CD4-positive, alpha-beta T cell treated with Interleukin-17A for 1 hour (primary cell): ENCODE measurements at regions not wholly inside any gene's neighbourhood (a gene's known extent, or its start where the extent isn't known, plus 50 kb on each side); places are given as distances from the start of the nearest gene placed in this dataset.

Source experiments
- DNase-seq: peaks from one replicate; pipeline ENCODE4 v3.0.0-alpha.2; 2020

DNA sequence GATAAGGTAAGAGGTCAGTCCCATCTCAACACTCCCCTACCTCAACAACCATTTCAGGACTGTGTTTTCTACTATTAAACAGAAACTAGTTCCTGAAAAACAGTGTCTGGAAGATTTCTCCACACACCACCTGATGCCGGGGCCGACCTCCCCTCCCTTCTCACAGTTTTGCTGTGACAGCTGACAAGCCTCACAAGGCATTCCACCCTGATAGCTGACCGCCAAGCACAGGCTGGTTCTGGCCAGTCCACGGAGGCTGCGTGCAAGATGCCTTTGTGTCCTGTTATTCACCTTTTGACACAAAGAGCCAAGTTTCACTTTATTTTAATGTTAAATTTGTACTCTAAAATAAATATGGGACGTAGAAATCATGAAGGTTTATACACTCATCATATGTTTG is 758.6 kb downstream of the PDHA2 start:
- DNase-seq, result no peak

DNA sequence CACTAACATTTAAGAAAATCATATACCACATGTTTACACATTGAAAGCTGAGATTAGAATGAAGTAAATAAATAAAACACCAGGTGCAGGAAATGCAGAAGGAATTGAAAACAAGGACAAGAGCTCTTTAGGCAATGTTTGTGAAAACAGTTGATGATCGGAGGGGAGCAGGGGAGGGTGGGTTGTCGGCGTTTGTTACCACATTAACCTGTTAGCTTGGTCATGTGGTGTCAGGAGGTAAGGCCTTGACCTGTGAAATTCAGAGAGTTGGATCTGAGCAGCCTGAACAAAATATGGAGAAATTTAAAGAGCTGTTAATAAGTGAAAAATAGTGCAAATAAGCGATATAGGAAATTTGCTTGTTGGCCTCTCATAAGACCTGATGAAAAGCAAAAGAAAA is 759.9 kb downstream of the PDHA2 start:
- DNase-seq, result no peak

- DNase-seq, result no peak
These were observed 762.8 kb downstream of the PDHA2 start for GRCh38 chr4:96602661-96603060.

DNA sequence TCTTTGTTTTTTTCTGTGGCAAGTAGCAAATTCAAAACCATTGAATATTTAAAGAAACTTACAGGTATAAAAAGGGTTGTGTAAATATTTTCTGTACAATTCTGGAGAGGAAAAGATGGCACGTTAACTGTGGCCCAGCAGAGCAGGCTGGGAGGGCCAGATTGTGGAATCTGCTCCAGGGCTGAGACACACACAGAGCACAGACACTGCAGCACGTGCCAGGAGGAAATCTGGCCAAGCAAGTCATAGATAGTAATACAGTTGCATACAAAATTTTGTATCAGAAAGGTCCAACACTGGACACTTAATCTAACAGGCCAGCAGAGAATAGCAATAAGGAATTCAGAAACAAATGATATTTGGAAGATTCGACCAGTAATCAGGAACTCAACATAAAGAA is 763.7 kb downstream of the PDHA2 start:
- DNase-seq, result no peak

- no peak for DNase-seq
These were observed 766.6 kb downstream of the PDHA2 start for GRCh38 chr4:96606451-96606850.

- DNase-seq, result no peak
These were observed 786.1 kb downstream of the PDHA2 start for GRCh38 chr4:96626023-96626422.

DNA sequence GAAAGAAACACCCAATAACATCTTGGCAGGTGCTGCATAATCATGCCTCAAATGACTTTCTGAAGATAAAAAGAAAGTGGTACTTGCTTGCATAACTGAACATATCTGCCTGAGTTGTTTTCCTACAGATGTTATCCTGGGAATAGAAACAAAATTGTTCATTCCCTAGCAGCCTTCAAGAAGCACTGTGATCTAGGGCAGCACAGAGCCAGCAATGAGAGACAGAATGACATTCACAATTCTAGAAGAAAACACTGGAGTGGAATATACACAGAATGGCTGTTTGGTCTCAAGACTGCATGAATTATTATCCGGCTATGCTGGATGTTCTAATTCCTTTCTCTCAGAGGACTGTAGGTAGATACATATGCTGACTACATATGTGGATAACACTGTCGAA is 790.9 kb downstream of the PDHA2 start:
- DNase-seq, result no peak

GRCh38 chr4:96637971-96638412 is 798.1 kb downstream of the PDHA2 start:
- no peak for DNase-seq

- DNase-seq, result no peak
These were observed 800.0 kb downstream of the PDHA2 start for GRCh38 chr4:96639932-96640331.

GRCh38 chr4:96642490-96642889 is 802.6 kb downstream of the PDHA2 start:
- DNase-seq, result no peak

DNA sequence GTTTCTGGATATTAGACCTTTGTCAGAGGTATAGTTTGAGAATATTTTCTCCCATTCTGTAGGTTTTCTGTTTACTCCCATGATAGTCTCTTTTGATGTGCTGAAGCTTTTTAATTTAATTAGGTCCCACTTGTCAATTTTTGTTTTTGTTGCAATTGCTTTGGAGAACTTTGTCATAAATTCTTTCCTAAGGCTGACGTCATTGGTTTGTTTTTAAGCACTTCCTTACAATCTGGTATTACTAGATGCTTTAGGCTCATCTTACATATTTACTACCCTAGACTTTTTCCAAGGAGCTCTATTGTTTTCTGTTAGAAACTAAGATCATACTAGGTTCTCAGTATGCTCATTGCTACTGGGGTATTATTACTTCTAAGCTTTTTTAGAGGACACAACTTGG is 806.3 kb downstream of the PDHA2 start:
- DNase-seq, result no peak

- no peak for DNase-seq
These were observed 809.6 kb downstream of the PDHA2 start for GRCh38 chr4:96649536-96649935.

GRCh38 chr4:96652158-96652557 is 812.3 kb downstream of the PDHA2 start:
- DNase-seq, result no peak

DNA sequence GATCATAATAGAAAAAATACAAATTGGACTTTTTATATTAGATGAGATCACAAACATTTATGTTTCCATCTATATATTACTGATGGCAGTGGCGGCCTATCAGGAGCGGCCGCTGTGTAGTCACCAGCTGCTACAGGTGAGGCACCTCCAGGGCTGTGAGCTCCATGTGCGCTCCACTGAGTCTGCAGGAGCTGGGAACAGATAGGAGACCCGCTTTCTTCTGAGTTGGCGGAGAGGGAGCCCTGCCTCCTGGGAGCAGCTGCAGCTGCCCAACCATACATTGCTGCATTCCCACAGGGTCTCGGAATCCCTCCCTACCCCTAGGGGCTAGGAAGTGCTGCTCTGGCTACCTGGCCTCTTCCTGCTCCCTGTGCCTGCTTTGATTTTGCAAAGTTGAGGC is 812.9 kb downstream of the PDHA2 start:
- no peak for DNase-seq

DNA sequence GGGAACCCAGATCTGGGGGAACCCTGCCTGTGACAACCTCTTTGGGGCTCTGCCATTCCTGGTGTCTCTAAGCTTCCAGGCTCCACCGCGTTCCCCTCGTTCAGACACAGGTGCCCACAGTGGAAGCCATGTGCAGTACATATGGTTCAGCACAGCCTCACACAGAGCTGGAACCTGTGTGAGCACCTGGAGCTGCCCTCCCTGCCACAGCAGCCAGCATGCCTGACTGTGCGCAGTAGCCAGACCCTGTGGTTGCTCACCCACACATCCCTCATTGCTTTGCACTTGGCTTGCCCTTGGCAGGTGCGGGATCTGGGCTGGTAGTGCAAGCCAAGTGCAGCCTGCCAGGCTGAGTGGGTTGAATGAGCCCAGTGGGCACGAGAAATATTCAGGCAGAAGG is 814.2 kb downstream of the PDHA2 start:
- no peak for DNase-seq

DNA sequence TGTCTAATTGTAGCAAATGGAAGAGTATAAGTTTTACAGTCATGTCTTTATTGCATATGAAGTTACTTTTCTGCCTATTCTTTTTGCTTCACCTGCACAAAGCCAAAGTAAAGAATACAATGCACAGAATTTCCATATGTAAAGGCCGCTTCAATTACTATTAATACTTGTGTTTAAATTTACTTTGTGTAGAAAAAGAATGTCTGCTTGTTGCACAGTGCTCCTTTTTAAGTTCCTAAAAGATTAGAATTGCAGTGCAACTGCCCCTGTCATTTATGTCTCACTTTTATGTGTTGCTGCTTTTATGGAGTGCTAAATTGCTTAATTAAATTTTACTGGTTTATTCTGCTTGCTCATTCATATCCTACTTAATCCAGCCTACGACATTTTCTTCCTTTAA is 830.5 kb downstream of the PDHA2 start:
- DNase-seq, result no peak

GRCh38 chr4:96675416-96675815 is 835.5 kb downstream of the PDHA2 start:
- no peak for DNase-seq

DNA sequence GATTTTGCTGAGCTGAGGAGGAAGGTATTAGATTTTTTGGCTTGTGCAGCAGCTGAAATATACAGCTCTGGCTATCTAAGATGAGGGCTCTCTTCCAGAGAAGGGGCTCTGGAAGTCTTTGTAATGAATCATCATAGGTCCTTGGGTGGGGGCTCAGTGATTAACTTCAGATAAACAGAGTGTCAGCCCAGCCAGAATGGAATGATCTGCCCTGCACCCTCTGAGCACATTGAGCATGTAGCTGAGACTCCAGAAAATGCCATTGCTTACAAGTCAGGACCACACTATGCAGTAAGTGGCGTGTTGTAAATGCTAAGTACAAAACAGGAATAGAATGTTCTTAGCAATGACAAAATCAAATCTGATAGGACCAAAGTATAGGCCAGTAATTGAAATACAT is 836.0 kb downstream of the PDHA2 start:
- no peak for DNase-seq

GRCh38 chr4:96676754-96677435 is 837.0 kb downstream of the PDHA2 start:
- DNase-seq, result no peak

DNA sequence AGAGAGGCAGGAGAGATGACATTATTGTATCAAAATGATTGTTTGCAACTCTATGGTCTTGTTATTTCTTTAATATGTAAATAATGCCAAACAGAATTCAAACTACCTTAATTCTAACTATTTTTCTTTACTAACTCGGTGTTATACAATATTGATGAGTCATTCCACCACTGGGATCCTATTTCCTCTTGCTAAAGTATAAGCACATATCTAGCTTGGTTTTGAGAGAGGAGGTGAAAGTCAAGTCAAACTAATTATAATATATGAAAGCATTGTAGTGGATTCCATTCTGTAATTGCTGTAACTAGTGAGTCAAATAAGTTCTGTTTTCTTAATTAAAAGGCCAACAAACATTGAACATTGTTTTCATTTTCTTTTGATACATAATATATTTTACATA is 837.6 kb downstream of the PDHA2 start:
- DNase-seq, result no peak

- no peak for DNase-seq
These were observed 841.3 kb downstream of the PDHA2 start for GRCh38 chr4:96681218-96681617.

GRCh38 chr4:96685691-96686090 is 845.8 kb downstream of the PDHA2 start:
- no peak for DNase-seq

GRCh38 chr4:96691521-96691920 is 851.6 kb downstream of the PDHA2 start:
- DNase-seq, result no peak

- no peak for DNase-seq
These were observed 858.9 kb downstream of the PDHA2 start for GRCh38 chr4:96698831-96699230.

DNA sequence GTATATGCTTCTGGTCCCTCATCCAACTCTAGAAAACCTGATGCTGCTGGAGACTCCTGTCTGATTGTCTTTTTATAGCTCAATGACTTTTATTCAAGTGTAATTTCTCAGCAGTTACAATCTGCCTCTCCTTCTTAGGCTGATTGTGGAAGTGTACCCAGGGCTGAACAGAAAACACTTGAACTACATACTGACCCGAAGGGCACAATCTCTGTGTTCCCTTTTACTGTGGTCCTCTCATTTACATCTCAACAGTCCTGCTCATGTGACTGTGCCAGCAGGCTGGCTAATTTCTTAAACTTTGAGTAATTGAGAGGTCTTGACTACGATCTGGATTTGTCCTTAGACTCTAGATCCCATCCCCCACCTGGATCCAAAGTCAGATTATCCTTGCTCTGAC is 863.4 kb downstream of the PDHA2 start:
- no peak for DNase-seq

DNA sequence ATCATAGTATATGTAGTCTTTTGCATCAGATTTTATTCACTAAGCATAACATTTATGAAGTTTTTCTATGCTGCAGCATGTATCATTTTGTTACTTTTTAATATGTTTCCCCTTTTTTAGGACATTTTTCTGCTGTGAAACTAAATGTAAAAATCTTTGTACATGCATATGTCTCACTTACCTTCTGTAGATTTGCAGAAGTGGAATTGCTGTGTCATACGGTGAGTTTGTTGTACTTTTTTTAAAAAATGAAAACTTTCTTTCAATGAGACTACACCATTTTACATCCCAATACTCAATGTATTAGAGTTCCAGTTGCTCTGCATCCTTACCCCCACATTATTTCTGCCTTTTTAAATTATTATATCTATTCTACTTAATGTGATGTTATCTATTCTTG is 868.9 kb downstream of the PDHA2 start:
- no peak for DNase-seq
